AG04450 (cell line): ENCODE measurements at regions not wholly inside any gene's neighbourhood (a gene's known extent, or its start where the extent isn't known, plus 50 kb on each side); places are given as distances from the start of the nearest gene placed in this dataset.

Experiments
- CTCF ChIA-PET: fragments of 300-600, 350-600 bp; formaldehyde crosslinking; extraction: SDS; loops from one replicate; lab custom pipeline; 2022; ENCODE audit warnings: antibody characterized with exemption, inconsistent platforms; lab: Charles Lee
- POLR2A ChIA-PET: fragments of 350-600 bp; formaldehyde crosslinking; extraction: SDS; loops from one replicate; lab custom pipeline; 2021; ENCODE audit warnings: antibody characterized with exemption, inconsistent platforms; lab: Yijun Ruan, JAX
- DNase-seq: peaks from one replicate; pipeline ENCODE4 v3.0.0-alpha.2; 2011; ENCODE audit warnings: low read depth, low spot score
- H3K27ac ChIP-seq: one replicate; pipeline ENCODE4 v1.5.1; 2012; ENCODE audit warnings: low read depth, low read length, control low read depth
- H3K27me3 ChIP-seq: one replicate; pipeline ENCODE4 v1.6.0; 2012; ENCODE audit warnings: low read length; ENCODE audit not compliant: control insufficient read depth, insufficient read depth
- H3K4me3 ChIP-seq: 2 replicates; pipeline ENCODE4 v1.5.1; 2011; ENCODE audit warnings: mild to moderate bottlenecking, low read depth, low read length, control low read depth
- H3K9me3 ChIP-seq: 2 replicates; pipeline ENCODE4 v1.5.1; 2012; ENCODE audit warnings: low read length; ENCODE audit not compliant: control insufficient read depth, insufficient read depth
- TF ChIP-seq, protein P1 (sequence below): IDR thresholded peaks from 2 replicates; pipeline ENCODE4 v1.5.1; 2011; ENCODE audit warnings: low read depth, low read length, control low read depth, inconsistent platforms

- TF ChIP-seq, protein P1, sequence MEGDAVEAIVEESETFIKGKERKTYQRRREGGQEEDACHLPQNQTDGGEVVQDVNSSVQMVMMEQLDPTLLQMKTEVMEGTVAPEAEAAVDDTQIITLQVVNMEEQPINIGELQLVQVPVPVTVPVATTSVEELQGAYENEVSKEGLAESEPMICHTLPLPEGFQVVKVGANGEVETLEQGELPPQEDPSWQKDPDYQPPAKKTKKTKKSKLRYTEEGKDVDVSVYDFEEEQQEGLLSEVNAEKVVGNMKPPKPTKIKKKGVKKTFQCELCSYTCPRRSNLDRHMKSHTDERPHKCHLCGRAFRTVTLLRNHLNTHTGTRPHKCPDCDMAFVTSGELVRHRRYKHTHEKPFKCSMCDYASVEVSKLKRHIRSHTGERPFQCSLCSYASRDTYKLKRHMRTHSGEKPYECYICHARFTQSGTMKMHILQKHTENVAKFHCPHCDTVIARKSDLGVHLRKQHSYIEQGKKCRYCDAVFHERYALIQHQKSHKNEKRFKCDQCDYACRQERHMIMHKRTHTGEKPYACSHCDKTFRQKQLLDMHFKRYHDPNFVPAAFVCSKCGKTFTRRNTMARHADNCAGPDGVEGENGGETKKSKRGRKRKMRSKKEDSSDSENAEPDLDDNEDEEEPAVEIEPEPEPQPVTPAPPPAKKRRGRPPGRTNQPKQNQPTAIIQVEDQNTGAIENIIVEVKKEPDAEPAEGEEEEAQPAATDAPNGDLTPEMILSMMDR = no peak
- ChIA-PET CTCF (no interaction called here), POLR2A (no interaction called here)
- H3K9me3 ChIP-seq = no peaks in the 10 kb centered on the region
- no peak for DNase-seq
- H3K27ac ChIP-seq = no peak overlapping the region
- no peak overlapping the region for H3K4me3 ChIP-seq
- no peaks in the 10 kb centered on the region for H3K27me3 ChIP-seq
These were observed 72.1 kb downstream of the C9orf152 start for GRCh38 chr9:110135846-110136245.

DNA sequence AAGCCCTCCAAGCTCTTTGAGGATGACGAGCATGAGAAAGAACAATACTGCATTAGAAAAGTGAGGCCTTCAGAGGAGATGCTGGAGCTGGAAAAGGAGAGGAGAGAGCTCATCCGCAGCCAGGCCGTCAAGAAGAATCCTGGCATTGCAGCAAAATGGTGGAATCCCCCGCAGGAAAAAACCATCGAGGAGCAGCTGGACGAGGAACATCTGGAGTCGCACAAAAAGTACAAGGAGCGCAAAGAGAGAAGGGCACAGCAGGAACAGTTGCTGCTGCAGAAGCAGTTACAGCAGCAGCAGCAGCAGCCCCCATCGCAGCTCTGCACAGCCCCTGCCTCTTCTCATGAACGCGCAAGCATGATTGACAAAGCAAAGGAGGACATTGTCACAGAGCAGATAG lies 71.2 kb downstream of the C9orf152 start:
- CTCF ChIA-PET = interaction anchor here (0.6 kb wide), 1 partner anchor 37 kb away, joined by 3 read pairs; no protein-coding TSS in a partner anchor
- TF ChIP-seq, protein P1 = no peak
- Histone ChIP-seq H3K4me3 (no peak overlapping the region), H3K27me3 (no peaks in the 10 kb centered on the region), H3K27ac (no peak overlapping the region), H3K9me3 (no peaks in the 10 kb centered on the region)
- POLR2A ChIA-PET = interaction anchor here (1.1 kb wide), 1 partner anchor 12 kb away, joined by 5 read pairs; no protein-coding TSS in a partner anchor
- no peak for DNase-seq

GRCh38 chr9:110140276-110140675 lies 67.7 kb downstream of the C9orf152 start:
- ChIA-PET POLR2A (no interaction called here), CTCF (no interaction called here)
- TF ChIP-seq, protein P1 = no peak
- DNase-seq = no peak
- Histone ChIP-seq H3K27ac (peak overlapping the region; percentile 87), H3K27me3 (no peaks in the 10 kb centered on the region), H3K4me3 (no peak overlapping the region), H3K9me3 (no peaks in the 10 kb centered on the region)

GRCh38 chr9:110141227-110141793 lies 66.6 kb downstream of the C9orf152 start:
- TF ChIP-seq, protein P1 = no peak
- DNase-seq = peak; percentile 88
- CTCF ChIA-PET = interaction anchor here (0.7 kb wide), 1 partner anchor 238 kb away, joined by 3 read pairs; no protein-coding TSS in a partner anchor
- no peaks in the 10 kb centered on the region for H3K9me3 ChIP-seq
- H3K27me3 ChIP-seq = no peaks in the 10 kb centered on the region
- peak overlapping the region; percentile 87 for H3K27ac ChIP-seq
- POLR2A ChIA-PET = no interaction called here
- H3K4me3 ChIP-seq = no peak overlapping the region

- ChIA-PET POLR2A (no interaction called here), CTCF (interaction anchor here (0.5 to 1.5 kb wide), 4 partner anchors 10 to 239 kb away, joined by 3 to 14 read pairs (median 3); no protein-coding TSS in a partner anchor)
- TF ChIP-seq, protein P1 = no peak
- no peak for DNase-seq
- Histone ChIP-seq H3K27ac (peak overlapping the region; percentile 87), H3K9me3 (no peaks in the 10 kb centered on the region), H3K27me3 (no peaks in the 10 kb centered on the region), H3K4me3 (no peak overlapping the region)
These were observed 65.7 kb downstream of the C9orf152 start for GRCh38 chr9:110142253-110142652.
